Stimulated activated CD4-positive, alpha-beta T cell treated with anti-CD3 and anti-CD28 coated beads, Interleukin-15, amount 100 ng/mL, for 24 hours (primary cell): ENCODE measurements at regions not wholly inside any gene's neighbourhood (a gene's known extent, or its start where the extent isn't known, plus 50 kb on each side); places are given as distances from the start of the nearest gene placed in this dataset.
"Not testable (repeated sequence)": the region's sequence is repeated elsewhere in the genome, so short reads cannot be mapped to it uniquely, and the experiment has no call there.

Experiments used
- DNase-seq: peaks from one replicate; pipeline ENCODE4 v3.0.0-alpha.2; 2020

- not testable (repeated sequence) for DNase-seq
Observed at GRCh38 chr5:60041508-60041907, 148.0 kb upstream of the PDE4D start.

GRCh38 chr5:60036192-60036938 is 142.8 kb upstream of the PDE4D start:
- no peak for DNase-seq

- no peak for DNase-seq
Observed at GRCh38 chr5:60026161-60026560, 132.6 kb upstream of the PDE4D start.

GRCh38 chr5:60024104-60024503 is 130.6 kb upstream of the PDE4D start:
- DNase-seq = no peak

GRCh38 chr5:60023255-60023654 is 129.7 kb upstream of the PDE4D start:
- DNase-seq = no peak

- DNase-seq = no peak
Observed at GRCh38 chr5:60020457-60020856, 126.9 kb upstream of the PDE4D start.

GRCh38 chr5:60018960-60019359 is 125.4 kb upstream of the PDE4D start:
- not testable (repeated sequence) for DNase-seq

- DNase-seq = no peak
Observed at GRCh38 chr5:60018091-60018490, 124.6 kb upstream of the PDE4D start.

GRCh38 chr5:60014331-60014730 is 120.8 kb upstream of the PDE4D start:
- DNase-seq = no peak

GRCh38 chr5:60010853-60011252 is 117.3 kb upstream of the PDE4D start:
- no peak for DNase-seq

- no peak for DNase-seq
Observed at GRCh38 chr5:60010328-60010727, 116.8 kb upstream of the PDE4D start.

- no peak for DNase-seq
Observed at GRCh38 chr5:60007729-60008128, 114.2 kb upstream of the PDE4D start.

GRCh38 chr5:59999056-59999455 is 105.5 kb upstream of the PDE4D start:
- no peak for DNase-seq

GRCh38 chr5:59992206-59992605 is 98.7 kb upstream of the PDE4D start:
- DNase-seq = no peak

GRCh38 chr5:59988396-59988795 is 94.9 kb upstream of the PDE4D start:
- no peak for DNase-seq

GRCh38 chr5:59976342-59976741 is 82.8 kb upstream of the PDE4D start:
- DNase-seq = no peak

- DNase-seq = no peak
Observed at GRCh38 chr5:59972043-59972442, 78.5 kb upstream of the PDE4D start.

- no peak for DNase-seq
Observed at GRCh38 chr5:59959330-59959729, 65.8 kb upstream of the PDE4D start.

GRCh38 chr5:59956130-59956783 is 62.7 kb upstream of the PDE4D start:
- DNase-seq = no peak

GRCh38 chr5:59955241-59955640 is 61.7 kb upstream of the PDE4D start:
- no peak for DNase-seq

GRCh38 chr5:59943452-59944113 is 50.1 kb upstream of the PDE4D start:
- no peak for DNase-seq
